GM23338 (cell line): ENCODE measurements at regions not wholly inside any gene's neighbourhood (a gene's known extent, or its start where the extent isn't known, plus 50 kb on each side); places are given as distances from the start of the nearest gene placed in this dataset.

ENCODE experiments used
- EZH2 ChIP-seq: fragments of 200-600 bp; sonication (generic); IDR thresholded peaks from one replicate; pipeline ENCODE4 v1.8.0; 2017; ENCODE audit warnings: antibody characterized with exemption, mild to moderate bottlenecking, low read depth; ENCODE audit not compliant: unreplicated experiment
- POLR2AphosphoS5 ChIP-seq: IDR thresholded peaks from 2 replicates; pipeline ENCODE4 v1.6.1; 2016; ENCODE audit warnings: antibody characterized with exemption, low read depth
- STAT1 ChIP-seq: IDR thresholded peaks from one replicate; pipeline ENCODE4 v1.6.1; 2016; ENCODE audit warnings: antibody characterized with exemption; ENCODE audit not compliant: unreplicated experiment
- TF ChIP-seq, protein P1 (sequence below), 2 experiments: fragments of 200-600 bp in 1 of 2; sonication (generic) in 1 of 2; conservative IDR thresholded peaks; 2 replicates each; pipeline versions ENCODE4 v1.5.1 to v1.6.1; 2016 to 2017; ENCODE audit warnings: antibody characterized with exemption in 2 of 2, low read depth in 2 of 2, mild to moderate bottlenecking in 2 of 2, moderate library complexity in 1 of 2

DNA sequence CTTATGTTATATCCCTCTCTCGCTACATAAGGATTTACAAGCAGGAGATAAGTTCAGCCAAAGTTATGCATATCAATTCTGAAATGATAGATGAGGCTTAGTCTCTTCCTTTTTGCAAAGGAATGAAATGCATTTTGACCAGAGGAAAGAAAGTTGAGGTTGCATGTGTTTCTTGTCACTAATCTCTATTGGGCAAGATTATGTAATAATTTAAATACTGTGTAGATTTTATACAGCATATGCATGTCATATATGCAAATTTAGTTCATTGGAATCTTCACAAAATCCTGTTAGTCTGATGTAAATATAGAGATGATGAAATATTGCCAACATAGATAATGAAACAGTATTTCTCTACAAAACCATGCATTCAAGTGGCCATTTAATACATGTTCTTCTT, 858.7 kb upstream of the RAG2 start:
- TF ChIP-seq, protein P1, sequence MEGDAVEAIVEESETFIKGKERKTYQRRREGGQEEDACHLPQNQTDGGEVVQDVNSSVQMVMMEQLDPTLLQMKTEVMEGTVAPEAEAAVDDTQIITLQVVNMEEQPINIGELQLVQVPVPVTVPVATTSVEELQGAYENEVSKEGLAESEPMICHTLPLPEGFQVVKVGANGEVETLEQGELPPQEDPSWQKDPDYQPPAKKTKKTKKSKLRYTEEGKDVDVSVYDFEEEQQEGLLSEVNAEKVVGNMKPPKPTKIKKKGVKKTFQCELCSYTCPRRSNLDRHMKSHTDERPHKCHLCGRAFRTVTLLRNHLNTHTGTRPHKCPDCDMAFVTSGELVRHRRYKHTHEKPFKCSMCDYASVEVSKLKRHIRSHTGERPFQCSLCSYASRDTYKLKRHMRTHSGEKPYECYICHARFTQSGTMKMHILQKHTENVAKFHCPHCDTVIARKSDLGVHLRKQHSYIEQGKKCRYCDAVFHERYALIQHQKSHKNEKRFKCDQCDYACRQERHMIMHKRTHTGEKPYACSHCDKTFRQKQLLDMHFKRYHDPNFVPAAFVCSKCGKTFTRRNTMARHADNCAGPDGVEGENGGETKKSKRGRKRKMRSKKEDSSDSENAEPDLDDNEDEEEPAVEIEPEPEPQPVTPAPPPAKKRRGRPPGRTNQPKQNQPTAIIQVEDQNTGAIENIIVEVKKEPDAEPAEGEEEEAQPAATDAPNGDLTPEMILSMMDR (conservative IDR thresholded peaks at IDR 0.05; ENCODE audit: low read depth in 2 of 2): no peak
- TF ChIP-seq POLR2AphosphoS5 (no peak), EZH2 (no peak), STAT1 (no peak)
